Mucosa of rectum (tissue), 2 donors: ENCODE measurements at regions not wholly inside any gene's neighbourhood (a gene's known extent, or its start where the extent isn't known, plus 50 kb on each side); places are given as distances from the start of the nearest gene placed in this dataset.

Experiments used
- H3K27ac ChIP-seq, 2 donors: one replicate each; pipeline ENCODE4 v1.7.0; 2013; ENCODE audit warnings: inconsistent platforms in 2 of 2, low read depth in 2 of 2, low read length in 2 of 2
- H3K27me3 ChIP-seq, 2 donors: one replicate each; pipeline ENCODE4 v1.7.0; 2013; ENCODE audit warnings: low read length in 2 of 2; ENCODE audit not compliant: control insufficient read depth in 2 of 2, insufficient read depth in 2 of 2
- H3K36me3 ChIP-seq, 2 donors: one replicate each; pipeline ENCODE4 v1.7.0; 2013; ENCODE audit warnings: low read length in 2 of 2; ENCODE audit not compliant: control insufficient read depth in 2 of 2, insufficient read depth in 2 of 2
- H3K4me1 ChIP-seq, 2 donors: one replicate each; pipeline ENCODE4 v1.7.0; 2013; ENCODE audit warnings: low read length in 2 of 2, mild to moderate bottlenecking in 1 of 2; ENCODE audit not compliant: control insufficient read depth in 2 of 2, insufficient read depth in 2 of 2
- H3K4me3 ChIP-seq, 2 donors: one replicate each; pipeline ENCODE4 v1.7.0; 2013; ENCODE audit warnings: low read length in 2 of 2
- H3K9ac ChIP-seq, 2 donors: one replicate each; pipeline ENCODE4 v1.7.0; 2013; ENCODE audit warnings: low read length in 2 of 2, low read depth in 1 of 2, mild to moderate bottlenecking in 1 of 2
- H3K9me3 ChIP-seq, 2 donors: one replicate each; pipeline ENCODE4 v1.7.0; 2013; ENCODE audit warnings: low read length in 2 of 2; ENCODE audit not compliant: control insufficient read depth in 2 of 2
- donor health status: healthy.
- donor health status: Normal muscosa, but diverticular disease.

DNA sequence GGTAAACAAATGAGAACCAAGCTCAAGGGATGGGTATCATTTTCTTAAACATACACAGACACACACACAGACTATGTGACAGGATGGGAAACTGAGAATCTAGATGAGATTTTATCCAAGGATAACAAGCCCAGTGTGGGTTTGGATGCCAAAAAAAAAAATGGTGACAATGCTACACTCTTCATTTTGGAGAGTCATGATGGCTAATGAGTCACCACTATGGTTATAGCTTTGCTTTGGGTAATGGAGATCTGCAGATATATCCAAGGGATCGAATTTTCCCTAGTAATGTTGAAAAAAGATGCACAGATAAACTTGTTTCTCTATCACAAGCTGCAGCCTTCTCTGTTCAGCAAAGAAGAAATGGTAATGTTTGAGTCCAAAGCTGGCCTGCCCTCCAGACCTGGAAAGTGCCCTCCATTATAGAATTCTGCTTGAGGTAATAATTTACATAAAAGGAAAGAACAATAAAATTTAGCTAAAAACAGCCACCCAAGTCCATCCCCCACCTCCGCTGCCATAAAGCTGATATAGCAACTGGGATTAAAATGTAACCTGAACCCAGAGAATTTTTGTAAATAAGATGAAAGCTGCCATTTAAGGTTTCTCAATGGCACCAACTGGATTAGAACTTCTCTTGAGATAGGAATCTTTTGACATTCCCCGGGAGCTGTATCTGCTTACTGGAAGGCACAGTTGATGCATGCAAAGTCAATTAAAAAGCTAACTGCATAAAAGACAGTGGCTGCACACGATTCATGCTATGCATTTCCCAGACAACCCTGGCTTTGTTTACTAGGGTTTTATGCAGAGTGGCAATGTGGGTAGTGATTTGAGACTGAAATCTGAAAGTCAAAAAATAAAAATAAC, 395.2 kb upstream of the LYPLAL1 start:
- H3K9ac ChIP-seq = no peak overlapping the region
- no peaks in the 10 kb centered on the region for H3K36me3 ChIP-seq
- no peak overlapping the region for H3K27ac ChIP-seq
- no peaks in the 10 kb centered on the region for H3K4me1 ChIP-seq
- no peaks in the 10 kb centered on the region for H3K27me3 ChIP-seq
- H3K9me3 ChIP-seq = no peaks in the 10 kb centered on the region
- no peak overlapping the region for H3K4me3 ChIP-seq

DNA sequence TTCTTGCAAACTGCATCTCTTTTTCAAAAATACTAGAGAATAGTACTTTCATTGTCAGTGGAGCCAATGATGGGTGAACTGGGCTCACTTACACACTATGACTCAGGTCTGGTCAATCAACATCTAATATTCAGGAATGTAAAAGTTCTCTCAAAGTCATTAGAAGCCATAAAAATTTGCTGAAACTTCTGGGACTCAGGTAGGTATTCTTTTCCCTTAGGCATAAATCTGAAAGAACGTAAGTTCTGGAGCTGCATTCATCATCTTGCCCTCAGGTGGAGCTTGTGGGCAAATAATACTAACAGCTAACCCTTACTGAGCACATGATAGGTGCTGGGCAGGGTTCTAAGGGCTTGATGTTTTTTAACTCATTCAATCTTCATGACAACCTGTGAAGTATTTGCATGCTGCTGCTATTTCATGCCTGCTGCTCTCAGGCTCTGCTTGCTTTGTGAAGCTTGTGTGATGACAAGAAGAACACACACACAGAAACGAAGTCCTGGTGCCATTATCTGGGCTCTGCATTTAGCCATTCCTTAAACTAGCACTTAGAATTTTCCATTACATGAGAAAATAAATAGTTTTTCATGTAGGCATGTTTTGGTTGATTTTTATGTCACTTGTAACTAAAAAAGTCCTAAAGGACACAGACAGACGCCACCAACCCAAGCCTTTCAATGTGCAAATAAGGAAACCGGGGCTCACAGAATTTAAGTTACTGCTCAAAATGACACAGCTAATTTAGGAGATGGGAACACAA, 394.2 kb upstream of the LYPLAL1 start:
- no peak overlapping the region for H3K9ac ChIP-seq
- no peaks in the 10 kb centered on the region for H3K36me3 ChIP-seq
- H3K4me3 ChIP-seq = no peak overlapping the region

DNA sequence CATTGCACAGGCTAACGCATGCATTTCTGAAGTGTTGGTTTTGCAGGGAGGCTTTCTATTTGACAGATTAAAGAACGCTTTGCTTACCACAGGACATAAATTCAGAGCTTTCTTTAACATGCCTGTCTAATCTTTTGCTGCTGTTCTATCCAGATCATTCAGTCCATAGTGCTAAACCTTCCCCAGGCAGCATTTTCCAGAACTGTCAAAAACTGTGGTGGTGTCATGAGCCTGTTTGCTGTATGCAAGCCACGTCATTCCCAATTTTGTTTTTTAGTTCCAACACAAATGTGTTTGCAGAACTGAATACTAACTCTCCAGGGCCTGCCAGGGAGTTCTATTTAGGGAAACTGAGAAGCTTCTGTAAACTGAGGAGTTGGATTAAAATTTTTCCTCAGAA, 390.5 kb upstream of the LYPLAL1 start:
- H3K4me3 ChIP-seq = no peak overlapping the region
- no peaks in the 10 kb centered on the region for H3K27me3 ChIP-seq
- H3K27ac ChIP-seq = no peak overlapping the region

More for the DNA sequence above, 394.2 kb upstream of the LYPLAL1 start:
- no peaks in the 10 kb centered on the region for H3K4me1 ChIP-seq
- H3K9me3 ChIP-seq = no peaks in the 10 kb centered on the region
- H3K27me3 ChIP-seq = no peaks in the 10 kb centered on the region
- no peak overlapping the region for H3K27ac ChIP-seq

DNA sequence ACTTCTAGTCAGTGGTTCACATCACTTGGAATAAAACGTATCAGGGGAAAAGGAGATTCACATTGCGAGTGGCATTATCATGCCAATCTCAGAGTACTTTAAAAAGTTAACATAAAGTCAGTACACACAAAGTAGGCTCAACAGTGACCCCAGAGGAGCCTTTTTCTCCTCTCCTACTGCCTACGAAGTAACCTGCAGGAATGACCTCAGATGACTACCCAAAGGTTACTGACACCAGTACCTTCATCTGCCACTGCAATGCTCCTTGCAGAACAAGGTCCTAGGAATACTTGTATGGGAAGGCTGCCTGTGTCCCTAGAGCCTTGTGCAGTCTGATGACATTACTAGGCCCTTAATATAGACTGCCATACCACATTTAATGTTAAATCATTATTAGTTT, 389.8 kb upstream of the LYPLAL1 start:
- Histone ChIP-seq H3K9ac (no peak overlapping the region), H3K27ac (no peak overlapping the region), H3K36me3 (no peaks in the 10 kb centered on the region), H3K27me3 (no peaks in the 10 kb centered on the region), H3K9me3 (no peaks in the 10 kb centered on the region), H3K4me1 (no peaks in the 10 kb centered on the region), H3K4me3 (no peak overlapping the region)

More for the DNA sequence above, 390.5 kb upstream of the LYPLAL1 start:
- Histone ChIP-seq H3K9me3 (no peaks in the 10 kb centered on the region), H3K36me3 (no peaks in the 10 kb centered on the region), H3K4me1 (no peaks in the 10 kb centered on the region), H3K9ac (no peak overlapping the region)

DNA sequence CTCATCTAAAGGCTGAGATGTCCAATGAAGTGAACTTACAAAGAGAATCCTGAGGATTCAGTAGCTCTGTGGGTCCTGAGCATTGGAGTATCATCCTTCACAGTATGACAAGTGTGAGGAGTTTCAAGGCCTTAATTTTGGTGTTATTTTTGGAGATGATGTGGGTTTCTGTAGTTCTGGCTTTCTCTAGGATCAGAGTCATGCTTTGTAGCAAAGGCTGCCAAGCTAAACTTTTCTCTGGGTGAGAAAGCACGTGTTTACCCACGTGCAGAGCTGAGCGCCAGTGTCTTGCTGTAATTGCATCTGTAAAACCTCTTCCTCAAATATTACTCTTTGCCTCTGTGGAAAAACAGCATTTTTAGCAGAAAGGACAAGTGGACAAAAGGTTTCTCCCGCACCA, 387.8 kb upstream of the LYPLAL1 start:
- no peaks in the 10 kb centered on the region for H3K36me3 ChIP-seq
- H3K4me1 ChIP-seq = no peaks in the 10 kb centered on the region
- H3K9ac ChIP-seq = no peak overlapping the region
- no peak overlapping the region for H3K4me3 ChIP-seq
- no peak overlapping the region for H3K27ac ChIP-seq
- no peaks in the 10 kb centered on the region for H3K27me3 ChIP-seq
- H3K9me3 ChIP-seq = no peaks in the 10 kb centered on the region

DNA sequence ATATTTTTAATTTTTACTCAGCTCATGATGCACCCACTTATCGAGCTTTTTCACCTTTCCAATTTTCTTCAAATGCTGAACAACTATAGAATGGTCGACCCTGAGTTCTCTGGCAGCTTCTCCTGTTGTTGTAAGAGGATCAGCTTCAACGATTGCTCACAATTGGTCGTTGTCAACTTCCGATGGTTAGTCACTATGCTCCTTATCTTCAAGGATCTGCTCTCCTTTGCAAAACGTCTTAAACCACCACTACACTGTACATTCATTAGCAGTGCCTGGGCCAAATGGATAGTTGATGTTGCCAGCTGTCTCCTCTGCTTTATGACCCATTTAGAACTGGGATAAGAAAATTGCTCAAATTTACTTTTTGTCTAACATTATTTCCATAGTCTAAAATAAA, 385.9 kb upstream of the LYPLAL1 start:
- H3K9me3 ChIP-seq = no peaks in the 10 kb centered on the region
- no peaks in the 10 kb centered on the region for H3K27me3 ChIP-seq
- H3K36me3 ChIP-seq = no peaks in the 10 kb centered on the region
- H3K4me1 ChIP-seq = no peaks in the 10 kb centered on the region
- no peak overlapping the region for H3K27ac ChIP-seq
- H3K4me3 ChIP-seq = no peak overlapping the region
- H3K9ac ChIP-seq = no peak overlapping the region

DNA sequence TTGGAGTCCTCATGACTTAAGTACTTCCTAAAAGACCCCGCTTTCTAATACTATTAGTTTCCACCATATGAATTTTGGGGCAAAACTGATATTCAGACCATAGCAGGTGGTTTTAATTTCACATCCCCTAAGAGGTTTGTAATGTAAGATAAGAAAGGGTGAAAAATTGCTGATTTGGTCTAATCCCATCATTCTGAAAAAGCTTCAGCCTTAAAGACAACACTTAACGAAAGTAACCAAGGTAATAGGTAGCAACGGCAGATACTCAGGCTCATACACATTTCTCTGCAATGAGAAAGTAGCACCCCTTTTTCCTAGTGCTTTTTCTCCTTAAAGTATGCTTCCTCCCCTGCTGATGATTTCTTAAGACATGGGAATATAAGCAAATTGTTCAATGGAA, 376.9 kb upstream of the LYPLAL1 start:
- Histone ChIP-seq H3K36me3 (no peaks in the 10 kb centered on the region), H3K4me1 (no peaks in the 10 kb centered on the region), H3K4me3 (no peak overlapping the region), H3K9me3 (no peaks in the 10 kb centered on the region), H3K27ac (no peak overlapping the region), H3K9ac (no peak overlapping the region), H3K27me3 (no peaks in the 10 kb centered on the region)

DNA sequence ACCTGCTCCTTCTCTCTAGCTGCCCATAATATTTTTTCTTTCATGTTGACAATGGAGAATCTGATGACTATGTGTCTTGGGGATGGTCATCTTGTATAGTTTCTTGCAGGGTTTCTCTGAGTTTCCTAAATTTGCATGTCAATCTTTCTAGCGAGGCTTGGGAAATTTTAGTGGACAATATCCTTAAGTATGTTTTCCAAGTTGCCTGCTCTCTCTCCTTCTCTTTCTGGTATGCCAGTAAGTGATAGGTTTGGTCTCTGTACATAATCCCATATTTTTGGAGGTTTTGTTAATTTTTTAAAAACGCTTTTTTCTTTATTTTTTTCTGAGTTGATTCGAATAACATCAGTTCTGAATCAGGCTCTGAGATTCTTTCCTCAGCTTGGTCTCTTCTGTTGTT, 370.9 kb upstream of the LYPLAL1 start:
- Histone ChIP-seq H3K9ac (no peak overlapping the region), H3K27me3 (no peaks in the 10 kb centered on the region), H3K9me3 (no peaks in the 10 kb centered on the region), H3K4me1 (no peaks in the 10 kb centered on the region), H3K27ac (no peak overlapping the region), H3K36me3 (no peaks in the 10 kb centered on the region), H3K4me3 (no peak overlapping the region)

DNA sequence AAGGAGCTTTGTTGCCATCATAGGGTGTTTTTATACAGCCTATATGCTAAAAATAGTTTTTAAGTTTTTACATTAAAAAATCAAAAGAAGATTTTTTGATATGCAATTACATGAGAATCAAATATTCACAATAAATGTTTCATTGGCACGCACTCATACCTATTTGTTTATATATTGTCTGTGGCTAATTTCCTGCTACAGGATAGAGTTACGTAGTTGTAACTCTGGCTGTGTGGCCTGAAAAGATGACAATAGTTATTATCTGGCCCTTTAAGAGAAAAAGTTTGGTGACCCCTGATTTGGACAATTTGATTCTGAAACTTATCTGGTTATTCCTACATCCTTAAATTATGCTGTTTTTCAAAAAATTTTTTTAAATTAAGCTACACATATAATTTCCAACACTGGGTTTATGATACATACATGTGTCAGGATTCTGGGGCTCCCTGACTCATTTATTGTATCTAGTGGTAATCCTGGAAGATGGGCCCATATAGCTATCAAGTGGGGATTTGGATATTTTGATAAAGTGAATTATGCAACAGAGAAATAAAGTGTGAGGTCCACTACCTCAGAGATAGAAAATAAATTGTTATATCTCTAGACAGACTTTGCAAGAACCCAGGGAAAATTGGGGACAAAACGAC, 370.2 kb upstream of the LYPLAL1 start:
- H3K27ac ChIP-seq = no peak overlapping the region
- H3K9me3 ChIP-seq = no peaks in the 10 kb centered on the region
- no peaks in the 10 kb centered on the region for H3K4me1 ChIP-seq
- H3K36me3 ChIP-seq = no peaks in the 10 kb centered on the region
- H3K4me3 ChIP-seq = no peak overlapping the region
- no peaks in the 10 kb centered on the region for H3K27me3 ChIP-seq
- H3K9ac ChIP-seq = no peak overlapping the region
